Trophoblast cell (in vitro differentiated cells and primary cell): ENCODE measurements at regions not wholly inside any gene's neighbourhood (a gene's known extent, or its start where the extent isn't known, plus 50 kb on each side); places are given as distances from the start of the nearest gene placed in this dataset.

ENCODE experiments used
- DNase-seq, 2 donors: peaks; one replicate each; pipeline ENCODE4 v3.0.0-alpha.2; 2016
- H2AFZ ChIP-seq: 2 replicates; pipeline ENCODE4 v1.6.1; 2013; ENCODE audit warnings: low read length, moderate library complexity, mild to moderate bottlenecking; ENCODE audit not compliant: insufficient read depth, poor library complexity
- H2AK5ac ChIP-seq: 2 replicates; pipeline ENCODE4 v1.6.1; 2013; ENCODE audit warnings: mild to moderate bottlenecking, low read length
- H2BK120ac ChIP-seq: 2 replicates; pipeline ENCODE4 v1.6.1; 2013; ENCODE audit warnings: low read length, mild to moderate bottlenecking, moderate library complexity; ENCODE audit not compliant: insufficient read depth, poor library complexity
- H2BK12ac ChIP-seq: 2 replicates; pipeline ENCODE4 v1.6.1; 2013; ENCODE audit warnings: mild to moderate bottlenecking, low read length, moderate library complexity
- H2BK5ac ChIP-seq: 2 replicates; pipeline ENCODE4 v1.6.1; 2013; ENCODE audit warnings: low read length, low read depth, moderate library complexity, mild to moderate bottlenecking; ENCODE audit not compliant: poor library complexity
- H3K14ac ChIP-seq: 2 replicates; pipeline ENCODE4 v1.6.1; 2013; ENCODE audit warnings: mild to moderate bottlenecking, low read length
- H3K18ac ChIP-seq: 2 replicates; pipeline ENCODE4 v1.6.1; 2013; ENCODE audit warnings: mild to moderate bottlenecking, low read length
- H3K23ac ChIP-seq: 2 replicates; pipeline ENCODE4 v1.6.1; 2013; ENCODE audit warnings: low read length
- H3K27ac ChIP-seq: 2 replicates; pipeline ENCODE4 v1.5.1; 2013; ENCODE audit warnings: low read depth, mild to moderate bottlenecking, inconsistent platforms, low read length, moderate library complexity
- H3K27me3 ChIP-seq: 2 replicates; pipeline ENCODE4 v1.6.1; 2013; ENCODE audit warnings: inconsistent platforms, mild to moderate bottlenecking, low read length, moderate library complexity; ENCODE audit not compliant: insufficient read depth
- H3K36me3 ChIP-seq, 2 experiments: 1 replicate in 1 of 2; 2 replicates in 1 of 2; pipeline ENCODE4 v1.6.1; 2013; ENCODE audit warnings: low read length in 2 of 2, mild to moderate bottlenecking in 2 of 2, moderate library complexity in 1 of 2; ENCODE audit not compliant: insufficient read depth in 2 of 2, control insufficient read depth in 1 of 2
- H3K4ac ChIP-seq: 2 replicates; pipeline ENCODE4 v1.6.1; 2013; ENCODE audit warnings: low read depth, mild to moderate bottlenecking, low read length, moderate library complexity
- H3K4me1 ChIP-seq, 2 experiments: 1 replicate in 1 of 2; 2 replicates in 1 of 2; pipeline ENCODE4 v1.6.1; 2013; ENCODE audit warnings: low read length in 2 of 2, mild to moderate bottlenecking in 2 of 2, moderate library complexity in 1 of 2; ENCODE audit not compliant: insufficient read depth in 2 of 2, control insufficient read depth in 1 of 2
- H3K4me2 ChIP-seq: 2 replicates; pipeline ENCODE4 v1.6.1; 2013; ENCODE audit warnings: inconsistent platforms, mild to moderate bottlenecking, low read length, moderate library complexity
- H3K4me3 ChIP-seq: 2 replicates; pipeline ENCODE4 v1.5.1; 2013; ENCODE audit warnings: mild to moderate bottlenecking, low read depth, low read length, inconsistent platforms
- H3K79me1 ChIP-seq: one replicate; pipeline ENCODE4 v1.6.1; 2013; ENCODE audit warnings: low read length
- H3K79me2 ChIP-seq: 2 replicates; pipeline ENCODE4 v1.6.1; 2013; ENCODE audit warnings: low read length, mild to moderate bottlenecking; ENCODE audit not compliant: control insufficient read depth, insufficient read depth, poor library complexity
- H3K9ac ChIP-seq: 2 replicates; pipeline ENCODE4 v1.6.1; 2013; ENCODE audit warnings: mild to moderate bottlenecking, low read length
- H3K9me3 ChIP-seq: 2 replicates; pipeline ENCODE4 v1.6.1; 2013; ENCODE audit warnings: low read depth, mild to moderate bottlenecking, control low read depth, inconsistent platforms, low read length; ENCODE audit not compliant: insufficient read depth
- H4K12ac ChIP-seq: 2 replicates; pipeline ENCODE4 v1.6.1; 2013; ENCODE audit warnings: low read depth, mild to moderate bottlenecking, low read length, moderate library complexity
- H4K8ac ChIP-seq: 2 replicates; pipeline ENCODE4 v1.6.1; 2013; ENCODE audit warnings: low read depth, mild to moderate bottlenecking, low read length, moderate library complexity
- H4K91ac ChIP-seq: one replicate; pipeline ENCODE4 v1.6.1; 2013; ENCODE audit warnings: low read depth, mild to moderate bottlenecking, low read length, moderate library complexity
- WGBS: extraction: QIAGEN DNeasy Blood & Tissue Kit; methylation state at CpG from one replicate; pipeline ENCODE4 v1.1.7; 2013; ENCODE audit warnings: missing lambda C conversion rate; ENCODE audit not compliant: insufficient read length, insufficient coverage; ENCODE audit errors: extremely low coverage; 5-methylcytosine and 5-hydroxymethylcytosine counted together

- no peak overlapping the region for H3K14ac ChIP-seq
- no peaks in the 10 kb centered on the region for H3K79me2 ChIP-seq
- H3K4ac ChIP-seq, result no peak overlapping the region
- no peak overlapping the region for H3K18ac ChIP-seq
- no peak overlapping the region for H3K4me3 ChIP-seq
- no peak overlapping the region for H4K8ac ChIP-seq
- no peaks in the 10 kb centered on the region for H3K79me1 ChIP-seq
- H2BK120ac ChIP-seq, result no peak overlapping the region
- peak in 1 of 2 donors; percentile 46 for DNase-seq
- H3K27ac ChIP-seq, result no peak overlapping the region
- no peaks in the 10 kb centered on the region for H3K9me3 ChIP-seq
- no peaks in the 10 kb centered on the region for H3K27me3 ChIP-seq
- WGBS, result no CpG with 5 or more reads among the region's 1 CpG
- no peak overlapping the region for H3K4me2 ChIP-seq
- no peak overlapping the region for H4K91ac ChIP-seq
- no peak overlapping the region for H2BK5ac ChIP-seq
- H2BK12ac ChIP-seq, result no peak overlapping the region
- no peaks in the 10 kb centered on the region for H3K4me1 ChIP-seq
- H4K12ac ChIP-seq, result no peak overlapping the region
- no peak overlapping the region for H2AK5ac ChIP-seq
- H3K23ac ChIP-seq, result no peak overlapping the region
- H3K36me3 ChIP-seq, result no peaks in the 10 kb centered on the region
- no peak overlapping the region for H3K9ac ChIP-seq
- H2AFZ ChIP-seq, result no peak overlapping the region
These were observed 189.7 kb upstream of the NDST3 start for GRCh38 chr4:117844594-117844993.

GRCh38 chr4:117845270-117845669 lies 189.0 kb upstream of the NDST3 start:
- no peak overlapping the region for H3K27ac ChIP-seq
- no peak overlapping the region for H2BK120ac ChIP-seq
- H3K27me3 ChIP-seq, result no peaks in the 10 kb centered on the region
- no peak overlapping the region for H3K9ac ChIP-seq
- H3K4ac ChIP-seq, result no peak overlapping the region
- no peaks in the 10 kb centered on the region for H3K79me2 ChIP-seq
- no peaks in the 10 kb centered on the region for H3K4me1 ChIP-seq
- no peaks in the 10 kb centered on the region for H3K9me3 ChIP-seq
- H4K8ac ChIP-seq, result no peak overlapping the region
- H2BK12ac ChIP-seq, result no peak overlapping the region
- no peak overlapping the region for H3K4me3 ChIP-seq
- H3K4me2 ChIP-seq, result no peak overlapping the region
- no peak overlapping the region for H2AK5ac ChIP-seq
- no peak overlapping the region for H3K14ac ChIP-seq
- no peaks in the 10 kb centered on the region for H3K36me3 ChIP-seq
- DNase-seq, result no peak
- H3K23ac ChIP-seq, result no peak overlapping the region
- WGBS, result no CpG with 5 or more reads among the region's 1 CpG
- no peaks in the 10 kb centered on the region for H3K79me1 ChIP-seq
- H2BK5ac ChIP-seq, result no peak overlapping the region
- H4K12ac ChIP-seq, result no peak overlapping the region
- H3K18ac ChIP-seq, result no peak overlapping the region
- H4K91ac ChIP-seq, result no peak overlapping the region
- no peak overlapping the region for H2AFZ ChIP-seq

GRCh38 chr4:117847849-117848248 lies 186.4 kb upstream of the NDST3 start:
- Histone ChIP-seq H4K91ac (no peak overlapping the region), H2BK5ac (no peak overlapping the region), H3K9me3 (no peaks in the 10 kb centered on the region), H3K79me1 (no peaks in the 10 kb centered on the region), H4K8ac (no peak overlapping the region), H2BK120ac (no peak overlapping the region), H3K27ac (no peak overlapping the region), H2AK5ac (no peak overlapping the region), H3K14ac (no peak overlapping the region), H3K9ac (no peak overlapping the region), H3K23ac (no peak overlapping the region), H2BK12ac (no peak overlapping the region), H2AFZ (no peak overlapping the region), H3K27me3 (no peaks in the 10 kb centered on the region), H4K12ac (no peak overlapping the region), H3K18ac (no peak overlapping the region), H3K4me3 (no peak overlapping the region), H3K4ac (no peak overlapping the region), H3K4me2 (no peak overlapping the region), H3K79me2 (no peaks in the 10 kb centered on the region), H3K36me3 (no peaks in the 10 kb centered on the region), H3K4me1 (no peaks in the 10 kb centered on the region)
- no peak for DNase-seq
- no CpG with 5 or more reads among the region's 4 CpGs for WGBS

GRCh38 chr4:117868201-117868600 lies 166.1 kb upstream of the NDST3 start:
- WGBS, result no CpG with 5 or more reads among the region's 1 CpG
- Histone ChIP-seq H3K36me3 (no peaks in the 10 kb centered on the region), H3K9me3 (no peaks in the 10 kb centered on the region), H3K9ac (no peak overlapping the region), H3K18ac (no peak overlapping the region), H3K4me3 (no peak overlapping the region), H3K79me2 (no peaks in the 10 kb centered on the region), H4K8ac (no peak overlapping the region), H3K4ac (no peak overlapping the region), H2AK5ac (no peak overlapping the region), H3K23ac (no peak overlapping the region), H4K91ac (no peak overlapping the region), H3K14ac (no peak overlapping the region), H2AFZ (no peak overlapping the region), H2BK120ac (no peak overlapping the region), H3K27me3 (no peaks in the 10 kb centered on the region), H3K4me2 (no peak overlapping the region), H4K12ac (no peak overlapping the region), H2BK5ac (no peak overlapping the region), H3K27ac (no peak overlapping the region), H2BK12ac (no peak overlapping the region), H3K4me1 (no peaks in the 10 kb centered on the region), H3K79me1 (no peaks in the 10 kb centered on the region)
- DNase-seq, result no peak
